GM23248 (cell line): ENCODE measurements at regions not wholly inside any gene's neighbourhood (a gene's known extent, or its start where the extent isn't known, plus 50 kb on each side); places are given as distances from the start of the nearest gene placed in this dataset.

ENCODE experiments used
- DNase-seq: peaks from one replicate; pipeline ENCODE4 v3.0.0-alpha.2; 2015
- H2AFZ ChIP-seq: fragments of 200-600 bp; sonication (generic); 2 replicates; pipeline ENCODE4 v1.6.1; 2016; ENCODE audit warnings: antibody characterized with exemption
- H3F3A ChIP-seq: fragments of 200-600 bp; sonication (generic); 2 replicates; pipeline ENCODE4 v1.6.1; 2016; ENCODE audit warnings: mild to moderate bottlenecking, antibody characterized with exemption, mixed run types; ENCODE audit not compliant: insufficient read depth
- H3K27ac ChIP-seq: fragments of 200-600 bp; sonication (generic); 2 replicates; pipeline ENCODE4 v1.5.1; 2016; ENCODE audit warnings: mild to moderate bottlenecking
- H3K27me3 ChIP-seq: fragments of 200-600 bp; sonication (generic); replicated peaks from 2 replicates; pipeline ENCODE4 v1.6.1; 2016; ENCODE audit warnings: mild to moderate bottlenecking; ENCODE audit not compliant: insufficient read depth
- H3K36me3 ChIP-seq: fragments of 200-600 bp; sonication (generic); 2 replicates; pipeline ENCODE4 v1.6.1; 2016; ENCODE audit warnings: low read depth, mild to moderate bottlenecking
- H3K4me1 ChIP-seq: fragments of 200-600 bp; sonication (generic); 2 replicates; pipeline ENCODE4 v1.6.1; 2016; ENCODE audit warnings: mild to moderate bottlenecking; ENCODE audit not compliant: insufficient read depth
- H3K4me2 ChIP-seq: fragments of 200-600 bp; sonication (generic); one replicate; pipeline ENCODE4 v1.6.1; 2016; ENCODE audit warnings: mild to moderate bottlenecking; ENCODE audit not compliant: unreplicated experiment
- H3K4me3 ChIP-seq: fragments of 200-600 bp; sonication (generic); 2 replicates; pipeline ENCODE4 v1.5.1; 2016; ENCODE audit warnings: mild to moderate bottlenecking
- H3K79me2 ChIP-seq: fragments of 200-600 bp; sonication (generic); 2 replicates; pipeline ENCODE4 v1.6.1; 2016; ENCODE audit warnings: mild to moderate bottlenecking; ENCODE audit not compliant: insufficient read depth
- H3K9ac ChIP-seq: fragments of 200-600 bp; sonication (generic); 2 replicates; pipeline ENCODE4 v1.6.1; 2016; ENCODE audit warnings: mild to moderate bottlenecking
- H3K9me2 ChIP-seq: fragments of 200-600 bp; sonication (generic); 2 replicates; pipeline ENCODE4 v1.6.1; 2016; ENCODE audit warnings: mixed run types, mild to moderate bottlenecking, moderate library complexity; ENCODE audit not compliant: insufficient read depth
- H3K9me3 ChIP-seq: fragments of 200-600 bp; sonication (generic); one replicate; pipeline ENCODE4 v1.6.1; 2017; ENCODE audit warnings: low read depth
- H4K20me1 ChIP-seq: fragments of 200-600 bp; sonication (generic); 2 replicates; pipeline ENCODE4 v1.6.0; 2016; ENCODE audit not compliant: insufficient read depth
- EZH2 ChIP-seq: fragments of 200-600 bp; sonication (generic); IDR thresholded peaks from 2 replicates; pipeline ENCODE4 v1.6.1; 2018; ENCODE audit warnings: antibody characterized with exemption, mild to moderate bottlenecking; ENCODE audit not compliant: insufficient read depth, poor library complexity, severe bottlenecking
- EZH2phosphoT487 ChIP-seq: fragments of 200-600 bp; sonication (generic); IDR thresholded peaks from 2 replicates; pipeline ENCODE4 v1.6.1; 2018; ENCODE audit warnings: antibody characterized with exemption, moderate library complexity, mild to moderate bottlenecking, low read depth; ENCODE audit not compliant: insufficient read depth
- WGBS, 2 experiments: methylation state at CpG; one replicate each; pipeline ENCODE4 v1.1.6; 2015 to 2017; ENCODE audit warnings: low lambda C conversion rate in 2 of 2, low coverage in 1 of 2; ENCODE audit errors: missing lambda C conversion rate in 2 of 2; 5-methylcytosine and 5-hydroxymethylcytosine counted together
- in situ Hi-C: fragments of 300-500 bp; cut with MboI; formaldehyde crosslinking; loops from 2 replicates; pipeline ENCODE4 v1.15.0; 2020

- in situ Hi-C loops, result no loop called here
- Histone ChIP-seq H3K9ac (no peak overlapping the region), H2AFZ (no peak overlapping the region), H3K27ac (no peak overlapping the region), H3K4me3 (no peak overlapping the region), H3K79me2 (no peaks in the 10 kb centered on the region), H4K20me1 (no peaks in the 10 kb centered on the region), H3K4me2 (no peak overlapping the region), H3K36me3 (no peaks in the 10 kb centered on the region), H3K9me3 (no peaks in the 10 kb centered on the region), H3K9me2 (no peaks in the 10 kb centered on the region), H3F3A (no peaks in the 10 kb centered on the region), H3K4me1 (no peaks in the 10 kb centered on the region), H3K27me3 (no peaks in the 10 kb centered on the region)
- 52 to 55% methylated on average over 20 of the region's 20 CpGs for WGBS, 2 experiments
- no peak for TF ChIP-seq EZH2phosphoT487
- no peak for TF ChIP-seq EZH2
- DNase-seq, result no peak
Measured at GRCh38 chr4:157819693-157820464, 352.9 kb downstream of the GASK1B start.

- WGBS, 2 experiments, result 45 to 49% methylated on average over 19 to 20 of the region's 20 CpGs
- Histone ChIP-seq H3K9me3 (no peaks in the 10 kb centered on the region), H3F3A (no peaks in the 10 kb centered on the region), H4K20me1 (no peaks in the 10 kb centered on the region), H3K9ac (no peak overlapping the region), H3K4me2 (no peak overlapping the region), H3K27me3 (no peaks in the 10 kb centered on the region), H3K9me2 (no peaks in the 10 kb centered on the region), H2AFZ (no peak overlapping the region), H3K4me3 (no peak overlapping the region), H3K79me2 (no peaks in the 10 kb centered on the region), H3K4me1 (no peaks in the 10 kb centered on the region), H3K36me3 (no peaks in the 10 kb centered on the region), H3K27ac (no peak overlapping the region)
- in situ Hi-C loops, result no loop called here
- TF ChIP-seq EZH2phosphoT487, result no peak
- no peak for TF ChIP-seq EZH2
- no peak for DNase-seq
Measured at GRCh38 chr4:157818946-157819692, 353.7 kb downstream of the GASK1B start.

GRCh38 chr4:157810137-157810774 is 362.6 kb downstream of the GASK1B start:
- Histone ChIP-seq H4K20me1 (no peaks in the 10 kb centered on the region), H2AFZ (no peak overlapping the region), H3K9me2 (no peaks in the 10 kb centered on the region), H3K36me3 (no peaks in the 10 kb centered on the region), H3K9me3 (no peaks in the 10 kb centered on the region), H3K4me2 (no peak overlapping the region), H3K4me1 (no peaks in the 10 kb centered on the region), H3K27me3 (no peaks in the 10 kb centered on the region), H3K9ac (no peak overlapping the region), H3K4me3 (no peak overlapping the region), H3K27ac (no peak overlapping the region), H3F3A (no peaks in the 10 kb centered on the region), H3K79me2 (no peaks in the 10 kb centered on the region)
- DNase-seq, result no peak
- TF ChIP-seq EZH2, result no peak
- TF ChIP-seq EZH2phosphoT487, result no peak
- in situ Hi-C loops, result no loop called here

- Histone ChIP-seq H3K4me2 (no peak overlapping the region), H3K27ac (no peak overlapping the region), H3F3A (no peaks in the 10 kb centered on the region), H3K27me3 (no peaks in the 10 kb centered on the region), H3K79me2 (no peaks in the 10 kb centered on the region), H2AFZ (no peak overlapping the region), H3K4me1 (no peaks in the 10 kb centered on the region), H3K4me3 (no peak overlapping the region), H3K9me3 (no peaks in the 10 kb centered on the region), H3K9ac (no peak overlapping the region), H4K20me1 (no peaks in the 10 kb centered on the region), H3K36me3 (no peaks in the 10 kb centered on the region), H3K9me2 (no peaks in the 10 kb centered on the region)
- TF ChIP-seq EZH2phosphoT487, result no peak
- TF ChIP-seq EZH2, result no peak
- no peak for DNase-seq
- in situ Hi-C loops, result no loop called here
- WGBS, 2 experiments, result 11 to 20% methylated on average over 6 of the region's 6 CpGs
Measured at GRCh38 chr4:157808796-157809383, 363.9 kb downstream of the GASK1B start.
